Lower leg skin (tissue), 4 donors: ENCODE measurements at regions not wholly inside any gene's neighbourhood (a gene's known extent, or its start where the extent isn't known, plus 50 kb on each side); places are given as distances from the start of the nearest gene placed in this dataset.

Source experiments
- DNase-seq, 2 donors: peaks; one replicate each; pipeline ENCODE4 v3.0.0-alpha.2; 2019; ENCODE audit warnings: low spot score in 2 of 2
- H3K4me3 ChIP-seq: fragments of 200-600 bp; sonication (generic); 2 replicates; pipeline ENCODE4 v1.5.1; 2017; ENCODE audit warnings: mild to moderate bottlenecking, low read depth; ENCODE audit not compliant: poor library complexity, severe bottlenecking
- POLR2A ChIP-seq, 2 donors: fragments of 450-650 bp; IDR thresholded peaks; one replicate each; pipeline ENCODE4 v1.6.1; 2016 to 2017; ENCODE audit warnings: antibody characterized with exemption in 2 of 2, mild to moderate bottlenecking in 1 of 2, moderate library complexity in 1 of 2
- WGBS, 2 donors: methylation state at CpG; one replicate each; pipeline ENCODE4 v1.1.5; 2018; 5-methylcytosine and 5-hydroxymethylcytosine counted together
- intact Hi-C: fragments of 100-400 bp; cut with DNase I; formaldehyde crosslinking; loops from one replicate; pipeline ENCODE4 v1.15.0; 2023; ENCODE audit warnings: low total_unique reads
- TF ChIP-seq, protein P1 (sequence below), 3 donors: fragments of 450-650 bp; IDR thresholded peaks; one replicate each; pipeline ENCODE4 v1.5.1; 2016; ENCODE audit warnings: antibody characterized with exemption in 3 of 3, mild to moderate bottlenecking in 3 of 3, moderate library complexity in 2 of 3

DNA sequence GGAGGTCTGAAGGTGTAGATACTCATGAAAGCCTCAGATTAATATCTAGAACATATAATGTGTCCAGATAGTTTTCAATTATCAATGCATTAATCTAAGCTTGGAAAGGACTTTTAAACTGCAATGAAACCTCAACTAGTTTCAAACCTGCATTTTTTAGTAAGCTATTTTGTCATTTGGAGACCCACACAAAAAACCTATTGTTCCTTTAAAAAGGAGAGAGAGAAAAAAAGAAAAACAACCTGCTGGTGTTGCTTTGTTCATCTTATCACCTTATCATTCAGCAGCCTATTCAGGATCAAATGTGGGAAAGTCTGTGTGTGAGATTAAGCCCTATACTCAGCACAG, 215.7 kb upstream of the PLEKHG7 start:
- no peak overlapping the region for H3K4me3 ChIP-seq
- intact Hi-C loops: no loop called here
- no peak for DNase-seq
- TF ChIP-seq POLR2A (IDR thresholded peaks at IDR 0.05): no peak
- TF ChIP-seq, protein P1, sequence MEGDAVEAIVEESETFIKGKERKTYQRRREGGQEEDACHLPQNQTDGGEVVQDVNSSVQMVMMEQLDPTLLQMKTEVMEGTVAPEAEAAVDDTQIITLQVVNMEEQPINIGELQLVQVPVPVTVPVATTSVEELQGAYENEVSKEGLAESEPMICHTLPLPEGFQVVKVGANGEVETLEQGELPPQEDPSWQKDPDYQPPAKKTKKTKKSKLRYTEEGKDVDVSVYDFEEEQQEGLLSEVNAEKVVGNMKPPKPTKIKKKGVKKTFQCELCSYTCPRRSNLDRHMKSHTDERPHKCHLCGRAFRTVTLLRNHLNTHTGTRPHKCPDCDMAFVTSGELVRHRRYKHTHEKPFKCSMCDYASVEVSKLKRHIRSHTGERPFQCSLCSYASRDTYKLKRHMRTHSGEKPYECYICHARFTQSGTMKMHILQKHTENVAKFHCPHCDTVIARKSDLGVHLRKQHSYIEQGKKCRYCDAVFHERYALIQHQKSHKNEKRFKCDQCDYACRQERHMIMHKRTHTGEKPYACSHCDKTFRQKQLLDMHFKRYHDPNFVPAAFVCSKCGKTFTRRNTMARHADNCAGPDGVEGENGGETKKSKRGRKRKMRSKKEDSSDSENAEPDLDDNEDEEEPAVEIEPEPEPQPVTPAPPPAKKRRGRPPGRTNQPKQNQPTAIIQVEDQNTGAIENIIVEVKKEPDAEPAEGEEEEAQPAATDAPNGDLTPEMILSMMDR (IDR thresholded peaks at IDR 0.05): no peak

GRCh38 chr12:92486443-92487137, 216.2 kb upstream of the PLEKHG7 start:
- intact Hi-C loops: no loop called here
- DNase-seq: no peak
- H3K4me3 ChIP-seq: no peak overlapping the region
- WGBS, 2 donors: 76 to 87% methylated on average over 3 of the region's 3 CpGs
- TF ChIP-seq POLR2A (IDR thresholded peaks at IDR 0.05): no peak
- TF ChIP-seq, protein P1 (IDR thresholded peaks at IDR 0.05): no peak

DNA sequence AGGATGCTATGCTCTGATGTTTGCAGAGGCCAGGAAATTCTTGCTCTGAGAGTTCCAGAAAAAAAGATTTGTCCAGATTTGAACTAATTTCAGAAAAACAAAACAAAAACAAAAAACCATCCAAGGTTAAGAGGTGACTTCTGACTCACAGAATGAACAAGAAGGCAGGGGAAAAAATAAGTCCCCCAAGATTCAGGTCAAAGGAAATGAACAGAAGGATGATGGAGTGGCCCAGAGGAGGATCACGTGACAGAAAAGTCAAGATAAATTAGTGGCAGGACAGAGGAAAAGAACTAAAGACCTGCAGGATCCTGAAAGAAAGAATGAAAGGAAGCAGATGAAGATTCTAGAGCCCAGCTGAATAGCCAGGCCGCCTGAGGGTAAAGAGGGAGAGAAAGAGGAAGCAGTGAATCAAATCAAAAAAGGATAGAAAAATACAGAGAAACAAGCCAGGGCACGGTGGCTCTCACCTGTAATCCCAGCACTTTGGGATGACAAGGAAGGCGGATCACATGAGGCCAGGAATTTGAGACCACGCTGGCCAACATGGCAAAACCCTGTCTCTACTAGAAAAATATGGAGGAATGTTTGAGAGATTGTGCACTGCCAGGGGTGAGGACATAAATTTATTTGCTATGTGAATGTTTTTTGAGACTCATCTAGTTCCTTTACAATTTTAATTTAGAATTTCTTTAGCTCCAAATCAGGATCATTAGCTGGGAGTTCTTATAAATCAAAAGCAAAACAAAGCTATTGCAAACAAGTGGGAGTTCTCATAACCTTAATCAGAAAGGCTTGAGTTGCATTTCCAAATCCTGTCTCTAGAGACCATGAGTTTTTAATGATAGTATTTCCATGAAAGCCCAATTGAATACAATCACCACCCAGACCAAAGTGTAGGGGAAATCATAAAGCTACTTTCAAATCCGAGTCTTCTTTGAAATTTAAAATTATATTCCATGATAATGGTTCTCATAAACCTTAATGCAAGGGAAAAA, 217.1 kb upstream of the PLEKHG7 start:
- TF ChIP-seq, protein P1 (IDR thresholded peaks at IDR 0.05): no peak
- no peak for TF ChIP-seq POLR2A (IDR thresholded peaks at IDR 0.05)
- WGBS, 2 donors: 65 to 68% methylated on average over 6 of the region's 6 CpGs
- DNase-seq: no peak
- H3K4me3 ChIP-seq: no peak overlapping the region
- intact Hi-C loops: no loop called here

DNA sequence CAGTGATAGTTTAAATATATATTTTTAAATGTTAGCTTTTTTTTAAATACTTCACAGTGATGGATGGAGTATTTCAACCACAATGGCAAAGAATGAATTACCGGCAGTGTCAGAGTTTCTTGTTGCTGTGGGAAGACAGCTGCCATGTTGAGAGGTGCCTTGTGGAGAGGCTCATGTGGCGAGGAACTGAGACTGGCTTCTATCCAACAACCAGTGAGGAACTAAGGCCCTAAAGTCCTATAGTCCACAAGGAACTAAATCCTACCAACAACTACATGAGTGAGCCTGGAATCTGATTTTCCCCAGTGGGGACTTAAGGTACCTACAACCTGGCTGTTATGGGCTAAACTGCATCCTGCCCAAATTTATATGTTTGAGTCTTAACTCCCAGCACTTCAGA, 220.2 kb upstream of the PLEKHG7 start:
- TF ChIP-seq, protein P1 (IDR thresholded peaks at IDR 0.05): no peak
- no peak for TF ChIP-seq POLR2A (IDR thresholded peaks at IDR 0.05)
- intact Hi-C loops: no loop called here
- DNase-seq: no peak
- WGBS, 2 donors: 90 to 95% methylated on average over 2 of the region's 2 CpGs
- H3K4me3 ChIP-seq: no peak overlapping the region

- H3K4me3 ChIP-seq: no peak overlapping the region
- no peak for DNase-seq
- intact Hi-C loops: no loop called here
- TF ChIP-seq, protein P1 (IDR thresholded peaks at IDR 0.05): no peak
- TF ChIP-seq POLR2A (IDR thresholded peaks at IDR 0.05): no peak
- 87 to 89% methylated on average over 2 of the region's 2 CpGs for WGBS, 2 donors
These were observed 221.7 kb upstream of the PLEKHG7 start for GRCh38 chr12:92481066-92481465.
